Stimulated activated CD4-positive, alpha-beta T cell treated with anti-CD3 and anti-CD28 coated beads, Interleukin-2, amount 100 ng/mL, for 48 hours (primary cell): ENCODE measurements at regions not wholly inside any gene's neighbourhood (a gene's known extent, or its start where the extent isn't known, plus 50 kb on each side); places are given as distances from the start of the nearest gene placed in this dataset.
A peak's percentile ranks its signal among the peaks of the same experiment; 100 is the strongest.
"Not testable (repeated sequence)": the region's sequence is repeated elsewhere in the genome, so short reads cannot be mapped to it uniquely, and the experiment has no call there.

ENCODE experiments used
- DNase-seq, 2 donors: peaks; one replicate each; pipeline ENCODE4 v3.0.0-alpha.2; 2020

- not testable (repeated sequence) for DNase-seq
These were observed 54.0 kb upstream of the WWC2 start for GRCh38 chr4:183044924-183045640.

GRCh38 chr4:183038436-183038835, 60.6 kb upstream of the WWC2 start:
- DNase-seq: no peak

- no peak for DNase-seq
These were observed 63.2 kb upstream of the WWC2 start for GRCh38 chr4:183035726-183036415.

- no peak for DNase-seq
These were observed 63.8 kb upstream of the WWC2 start for GRCh38 chr4:183035256-183035655.

- DNase-seq: no peak
These were observed 68.2 kb upstream of the WWC2 start for GRCh38 chr4:183030823-183031222.

- no peak for DNase-seq
These were observed 68.7 kb upstream of the WWC2 start for GRCh38 chr4:183030309-183030708.

- DNase-seq: no peak
These were observed 69.7 kb upstream of the WWC2 start for GRCh38 chr4:183029365-183029764.

- DNase-seq: no peak
These were observed 72.4 kb upstream of the WWC2 start for GRCh38 chr4:183026701-183027100.

- no peak for DNase-seq
These were observed 76.4 kb upstream of the WWC2 start for GRCh38 chr4:183022617-183023016.

- no peak for DNase-seq
These were observed 81.1 kb upstream of the WWC2 start for GRCh38 chr4:183017962-183018361.

GRCh38 chr4:183014361-183015084, 84.5 kb upstream of the WWC2 start:
- no peak for DNase-seq

- no peak for DNase-seq
These were observed 85.4 kb upstream of the WWC2 start for GRCh38 chr4:183013730-183014002.

- no peak for DNase-seq
These were observed 86.0 kb upstream of the WWC2 start for GRCh38 chr4:183012879-183013729.

GRCh38 chr4:183011213-183011907, 87.7 kb upstream of the WWC2 start:
- no peak for DNase-seq

GRCh38 chr4:183008492-183008891, 90.6 kb upstream of the WWC2 start:
- DNase-seq: no peak

GRCh38 chr4:183004370-183004769, 87.2 kb upstream of the DCTD start:
- not testable (repeated sequence) for DNase-seq

GRCh38 chr4:182994171-182994570, 77.0 kb upstream of the DCTD start:
- no peak for DNase-seq

- DNase-seq: no peak
These were observed 61.1 kb upstream of the DCTD start for GRCh38 chr4:182978152-182978827.

GRCh38 chr4:182975806-182976205, 58.6 kb upstream of the DCTD start:
- peak in 1 of 2 donors; percentile 7 for DNase-seq

- DNase-seq: no peak
These were observed 56.8 kb upstream of the DCTD start for GRCh38 chr4:182973941-182974340.

GRCh38 chr4:182973511-182973911, 56.3 kb upstream of the DCTD start:
- DNase-seq: no peak

GRCh38 chr4:182971702-182972101, 54.5 kb upstream of the DCTD start:
- no peak for DNase-seq
